SK-N-SH (cell line): ENCODE measurements at regions not wholly inside any gene's neighbourhood (a gene's known extent, or its start where the extent isn't known, plus 50 kb on each side); places are given as distances from the start of the nearest gene placed in this dataset.

Experiments
- CTCF ChIA-PET: fragments of 300-600, 350-600 bp; formaldehyde crosslinking; extraction: SDS; loops from one replicate; lab custom pipeline; 2021; lab: Yijun Ruan, JAX
- POLR2A ChIA-PET: fragments of 350-600 bp; sonication (Branson Sonifier 250); formaldehyde crosslinking; extraction: SDS; loops from one replicate; lab custom pipeline; 2020; ENCODE audit warnings: antibody characterized with exemption, inconsistent platforms; lab: Yijun Ruan, JAX
- DNase-seq: peaks from one replicate; pipeline ENCODE4 v3.0.0; 2012
- H2AFZ ChIP-seq: fragments of 200-600 bp; sonication (generic); 2 replicates; pipeline ENCODE4 v1.8.1; 2016; ENCODE audit warnings: antibody characterized with exemption, mild to moderate bottlenecking, low read depth
- H3F3A ChIP-seq: fragments of 200-600 bp; sonication (generic); replicated peaks from 2 replicates; pipeline ENCODE3; 2016; ENCODE audit warnings: antibody characterized with exemption, mild to moderate bottlenecking; ENCODE audit not compliant: insufficient read depth
- H3K27ac ChIP-seq, 2 experiments: fragments of 200-500 bp in 1 of 2; fragments of 200-600 bp in 1 of 2; sonication (Bioruptor generic) in 1 of 2; sonication (generic), shearing (Covaris generic) in 1 of 2; 2 replicates each; pipeline versions ENCODE4 v1.5.1 to v1.6.1; 2014 to 2016; ENCODE audit warnings: low read depth in 2 of 2, inconsistent platforms in 1 of 2, low read length in 1 of 2, mild to moderate bottlenecking in 1 of 2, mixed read lengths in 1 of 2
- H3K27me3 ChIP-seq: fragments of 200-600 bp; sonication (generic), shearing (Covaris generic); 2 replicates; pipeline ENCODE4 v1.6.1; 2016; ENCODE audit warnings: mixed run types; ENCODE audit not compliant: insufficient read depth
- H3K36me3 ChIP-seq, 2 experiments: fragments of 200-500 bp in 1 of 2; fragments of 200-600 bp in 1 of 2; sonication (Bioruptor generic) in 1 of 2; sonication (generic) in 1 of 2; replicated peaks in 1 of 2; 2 replicates each; pipeline versions ENCODE3 to v1.5.1; 2014 to 2016; ENCODE audit warnings: low read length in 1 of 2, mild to moderate bottlenecking in 1 of 2; ENCODE audit not compliant: insufficient read depth in 2 of 2, control insufficient read depth in 1 of 2
- H3K4me1 ChIP-seq, 2 experiments: fragments of 200-500 bp in 1 of 2; fragments of 200-600 bp in 1 of 2; sonication (Bioruptor generic) in 1 of 2; sonication (generic), shearing (Covaris generic) in 1 of 2; 2 replicates each; pipeline versions ENCODE4 v1.5.1 to v1.6.1; 2014 to 2016; ENCODE audit warnings: low read depth in 1 of 2, low read length in 1 of 2, mixed run types in 1 of 2; ENCODE audit not compliant: insufficient read depth in 2 of 2, control insufficient read depth in 1 of 2
- H3K4me2 ChIP-seq: fragments of 200-600 bp; sonication (generic), shearing (Covaris generic); 2 replicates; pipeline ENCODE4 v1.6.1; 2017; ENCODE audit warnings: mixed run types
- H3K4me3 ChIP-seq, 2 experiments: fragments of 200-500 bp in 1 of 2; fragments of 200-600 bp in 1 of 2; sonication (Bioruptor generic) in 1 of 2; sonication (generic), shearing (Covaris generic) in 1 of 2; 2 replicates each; pipeline versions ENCODE4 v1.5.1 to v1.8.1; 2014 to 2016; ENCODE audit warnings: low read depth in 2 of 2, inconsistent platforms in 1 of 2, low read length in 1 of 2, mild to moderate bottlenecking in 1 of 2, mixed read lengths in 1 of 2, moderate library complexity in 1 of 2
- H3K79me2 ChIP-seq: fragments of 200-600 bp; sonication (generic); 2 replicates; pipeline ENCODE4 v1.8.1; 2017; ENCODE audit warnings: mild to moderate bottlenecking; ENCODE audit not compliant: insufficient read depth
- H3K9ac ChIP-seq: fragments of 200-600 bp; sonication (generic); 2 replicates; pipeline ENCODE4 v1.6.1; 2017; ENCODE audit warnings: mixed run types
- H3K9me2 ChIP-seq: fragments of 200-600 bp; sonication (generic); 2 replicates; pipeline ENCODE4 v1.6.1; 2017; ENCODE audit warnings: mixed run types
- H3K9me3 ChIP-seq: fragments of 200-600 bp; sonication (generic); 2 replicates; pipeline ENCODE4 v1.6.1; 2017; ENCODE audit warnings: mixed run types, mild to moderate bottlenecking, moderate library complexity
- H4K20me1 ChIP-seq: fragments of 200-600 bp; sonication (generic); 2 replicates; pipeline ENCODE4 v1.6.1; 2017; ENCODE audit warnings: mild to moderate bottlenecking, mixed run types; ENCODE audit not compliant: insufficient read depth
- ELF1 ChIP-seq: IDR thresholded peaks from 2 replicates; pipeline ENCODE4 v1.4.0; 2012
- EZH2phosphoT487 ChIP-seq: fragments of 200-600 bp; sonication (generic); IDR thresholded peaks from 2 replicates; pipeline ENCODE4 v1.6.1; 2017; ENCODE audit warnings: low read depth, mixed run types, mild to moderate bottlenecking, antibody characterized with exemption, moderate library complexity, borderline replicate concordance
- FOSL2 ChIP-seq: IDR thresholded peaks from 2 replicates; pipeline ENCODE4 v1.4.0; 2012; ENCODE audit warnings: low read depth, mild to moderate bottlenecking, moderate library complexity, borderline replicate concordance
- FOXM1 ChIP-seq: IDR thresholded peaks from 2 replicates; pipeline ENCODE4 v1.4.0; 2012; ENCODE audit warnings: low read depth, mild to moderate bottlenecking
- MAX ChIP-seq: IDR thresholded peaks from 2 replicates; pipeline ENCODE4 v1.4.0; 2012; ENCODE audit warnings: low read depth
- NFIC ChIP-seq: IDR thresholded peaks from 2 replicates; pipeline ENCODE4 v1.4.0; 2012; ENCODE audit warnings: borderline replicate concordance
- POLR2AphosphoS5 ChIP-seq: IDR thresholded peaks from 2 replicates; pipeline ENCODE4 v1.6.1; 2012; ENCODE audit warnings: low read depth, low read length
- REST ChIP-seq: IDR thresholded peaks from 2 replicates; pipeline ENCODE4 v1.6.1; 2012; ENCODE audit warnings: mild to moderate bottlenecking, low read depth, low read length, moderate library complexity
- SMC3 ChIP-seq: IDR thresholded peaks from 2 replicates; pipeline ENCODE4 v1.6.1; 2012; ENCODE audit warnings: low read depth, low read length, improper control_type of control experiment
- TEAD4 ChIP-seq: IDR thresholded peaks from 2 replicates; pipeline ENCODE4 v1.4.0; 2012; ENCODE audit warnings: mild to moderate bottlenecking, borderline replicate concordance; ENCODE audit not compliant: insufficient read depth
- USF1 ChIP-seq: IDR thresholded peaks from 2 replicates; pipeline ENCODE4 v1.4.0; 2012; ENCODE audit warnings: low read depth, borderline replicate concordance
- YY1 ChIP-seq: IDR thresholded peaks from 2 replicates; pipeline ENCODE4 v1.4.0; 2012; ENCODE audit warnings: low read depth, mild to moderate bottlenecking
- WGBS: methylation state at CpG from one replicate; pipeline ENCODE4 v1.1.6; 2017; ENCODE audit warnings: low lambda C conversion rate; 5-methylcytosine and 5-hydroxymethylcytosine counted together

GRCh38 chr18:46422552-46423055, 234.4 kb downstream of the LOXHD1 start (continued):
- TF ChIP-seq REST (no peak), POLR2AphosphoS5 (no peak)
- TF ChIP-seq, all 33 proteins: peak for 0

GRCh38 chr18:46423226-46423805, 233.7 kb downstream of the LOXHD1 start:
- CTCF ChIA-PET, result interaction anchor here (1.5 kb wide), 1 partner anchor 235 kb away, joined by 3 read pairs; no protein-coding TSS in a partner anchor
- H2AFZ ChIP-seq, result no peak overlapping the region

GRCh38 chr18:46424898-46425297, 232.1 kb downstream of the LOXHD1 start:
- no peak for TF ChIP-seq USF1
- TF ChIP-seq YY1, result no peak
- TF ChIP-seq ELF1, result no peak
- no peak for TF ChIP-seq FOXM1
- no peak for TF ChIP-seq TEAD4
- TF ChIP-seq NFIC, result no peak
- no peak for TF ChIP-seq MAX
- no peak for TF ChIP-seq SMC3
- TF ChIP-seq EZH2phosphoT487, result no peak
- TF ChIP-seq FOSL2, result no peak
- Histone ChIP-seq H3K4me2 (no peak overlapping the region), H2AFZ (no peak overlapping the region), H4K20me1 (no peaks in the 10 kb centered on the region), H3K36me3 (no peaks in the 10 kb centered on the region), H3K27me3 (no peaks in the 10 kb centered on the region), H3F3A (no peaks in the 10 kb centered on the region), H3K79me2 (no peaks in the 10 kb centered on the region), H3K27ac (no peak overlapping the region; a peak in 1 of 4 replicates), H3K9ac (no peak overlapping the region), H3K9me3 (no peaks in the 10 kb centered on the region), H3K9me2 (no peaks in the 10 kb centered on the region), H3K4me1 (peaks cover 0 to 48% of the 10 kb centered on the region in 2 experiments; a peak in 2 of 4 replicates), H3K4me3 (no peak overlapping the region)
- ChIA-PET POLR2A (no interaction called here), CTCF (no interaction called here)
- WGBS, result 67% methylated on average over 4 of the region's 8 CpGs
- DNase-seq, result no peak

More at GRCh38 chr18:46423226-46423805, 233.7 kb downstream of the LOXHD1 start:
- no peak overlapping the region for H3K4me2 ChIP-seq
- H4K20me1 ChIP-seq, result no peaks in the 10 kb centered on the region
- H3K4me3 ChIP-seq, result no peak overlapping the region
- no peaks in the 10 kb centered on the region for H3F3A ChIP-seq
- 59% methylated on average over 2 of the region's 4 CpGs for WGBS
- no peaks in the 10 kb centered on the region for H3K36me3 ChIP-seq
- no peak for TF ChIP-seq POLR2AphosphoS5
- no peak for TF ChIP-seq NFIC
- H3K9me2 ChIP-seq, result no peaks in the 10 kb centered on the region
- DNase-seq, result no peak
- no peaks in the 10 kb centered on the region for H3K9me3 ChIP-seq
- no peaks in the 10 kb centered on the region for H3K27me3 ChIP-seq
- H3K79me2 ChIP-seq, result no peaks in the 10 kb centered on the region
- peaks cover 0 to 62% of the 10 kb centered on the region in 2 experiments; a peak in 2 of 4 replicates for H3K4me1 ChIP-seq
- no peak overlapping the region; a peak in 1 of 4 replicates for H3K27ac ChIP-seq
- no peak overlapping the region for H3K9ac ChIP-seq
- POLR2A ChIA-PET, result no interaction called here
